H1 (cell line): ENCODE measurements at regions not wholly inside any gene's neighbourhood (a gene's known extent, or its start where the extent isn't known, plus 50 kb on each side); places are given as distances from the start of the nearest gene placed in this dataset.

ENCODE experiments used
- CTCF ChIA-PET: fragments of 300-600 bp; sonication (Branson Sonifier 250); formaldehyde crosslinking; loops from one replicate; lab custom pipeline; 2021; ENCODE audit not compliant: partially characterized antibody; lab: Charles Lee
- POLR2A ChIA-PET: fragments of 300-600 bp; sonication (Branson Sonifier 250); formaldehyde crosslinking; loops from one replicate; lab custom pipeline; 2021; ENCODE audit warnings: inconsistent platforms; ENCODE audit not compliant: partially characterized antibody; lab: Charles Lee
- DNase-seq, 2 experiments: peaks; one replicate each; pipeline versions ENCODE4 v3.0.0 to v3.0.0-alpha.2; 2010 to 2022; ENCODE audit warnings: low spot score in 2 of 2, low read depth in 1 of 2, mixed read lengths in 1 of 2
- FAIRE-seq: peaks from 2 replicates; lab custom pipeline; 2011; peaks lifted over from hg19 to GRCh38; lab: Jason Lieb, UNC
- H2AFZ ChIP-seq: 2 replicates; pipeline ENCODE4 v1.8.1; 2012; ENCODE audit warnings: low read length, inconsistent platforms
- H2AK5ac ChIP-seq: 2 replicates; pipeline ENCODE4 v1.6.1; 2013; ENCODE audit warnings: low read depth, low read length
- H2BK120ac ChIP-seq: replicated peaks from 2 replicates; pipeline ENCODE3; 2013; ENCODE audit warnings: low read depth, low read length, inconsistent platforms
- H2BK12ac ChIP-seq: 2 replicates; pipeline ENCODE4 v1.6.1; 2013; ENCODE audit warnings: low read depth, low read length
- H2BK15ac ChIP-seq: 2 replicates; pipeline ENCODE4 v1.6.1; 2013; ENCODE audit warnings: low read length
- H2BK20ac ChIP-seq: 2 replicates; pipeline ENCODE4 v1.6.1; 2013; ENCODE audit warnings: low read length
- H2BK5ac ChIP-seq: 2 replicates; pipeline ENCODE4 v1.6.1; 2013; ENCODE audit warnings: low read depth, low read length
- H3K14ac ChIP-seq: 2 replicates; pipeline ENCODE4 v1.6.1; 2013; ENCODE audit warnings: inconsistent platforms; ENCODE audit not compliant: insufficient read length
- H3K18ac ChIP-seq: 2 replicates; pipeline ENCODE4 v1.6.1; 2013; ENCODE audit warnings: low read length; ENCODE audit errors: extremely low read depth
- H3K23ac ChIP-seq: 2 replicates; pipeline ENCODE4 v1.6.1; 2013; ENCODE audit warnings: inconsistent platforms; ENCODE audit not compliant: insufficient read length
- H3K23me2 ChIP-seq: 2 replicates; pipeline ENCODE4 v1.6.1; 2013; ENCODE audit warnings: low read depth, low read length
- H3K27ac ChIP-seq: 2 replicates; pipeline ENCODE4 v1.6.1; 2011; ENCODE audit warnings: low read depth, low read length, inconsistent platforms
- H3K27me3 ChIP-seq, 4 experiments: replicated peaks in 1 of 4; 1 replicate in 1 of 4; 2 replicates in 3 of 4; pipeline versions ENCODE4 v1.6.1 to v1.8.1; 2011 to 2013; ENCODE audit warnings: low read length in 3 of 4, mild to moderate bottlenecking in 3 of 4, inconsistent platforms in 2 of 4, mixed read lengths in 2 of 4, moderate library complexity in 1 of 4; ENCODE audit not compliant: control insufficient read depth in 3 of 4, insufficient read depth in 3 of 4; ENCODE audit errors: extremely low read depth in 1 of 4
- H3K36me3 ChIP-seq, 4 experiments: 2 replicates each; pipeline versions ENCODE4 v1.6.1 to v1.8.1; 2011 to 2013; ENCODE audit warnings: mild to moderate bottlenecking in 4 of 4, low read length in 3 of 4, moderate library complexity in 2 of 4, control low read depth in 1 of 4, inconsistent platforms in 1 of 4; ENCODE audit not compliant: insufficient read depth in 4 of 4, control insufficient read depth in 2 of 4
- H3K4ac ChIP-seq: replicated peaks from 2 replicates; pipeline ENCODE3; 2013; ENCODE audit warnings: low read length, low read depth, mixed read lengths, inconsistent platforms; ENCODE audit not compliant: insufficient read length
- H3K4me1 ChIP-seq, 4 experiments: replicated peaks in 1 of 4; 1 replicate in 1 of 4; 2 replicates in 3 of 4; pipeline versions ENCODE4 v1.6.1 to v1.8.1; 2011 to 2013; ENCODE audit warnings: low read length in 3 of 4, inconsistent platforms in 2 of 4, mixed read lengths in 1 of 4; ENCODE audit not compliant: insufficient read depth in 4 of 4, control insufficient read depth in 3 of 4
- H3K4me2 ChIP-seq, 2 experiments: 2 replicates each; pipeline versions ENCODE4 v1.6.1 to v1.8.1; 2011 to 2013; ENCODE audit warnings: low read depth in 2 of 2, low read length in 2 of 2, control low read depth in 1 of 2, inconsistent platforms in 1 of 2, mild to moderate bottlenecking in 1 of 2; ENCODE audit not compliant: insufficient read depth in 1 of 2
- H3K4me3 ChIP-seq, 4 experiments: fragments of 200-600, 300-600 bp in 1 of 4; sonication (generic), shearing (Covaris generic), sonication (Bioruptor Twin) in 1 of 4; 2 replicates each; pipeline versions ENCODE4 v1.5.1 to v1.8.1; 2011 to 2016; ENCODE audit warnings: low read length in 4 of 4, low read depth in 3 of 4, control low read depth in 2 of 4, inconsistent platforms in 2 of 4, mild to moderate bottlenecking in 2 of 4, mixed read lengths in 1 of 4, moderate library complexity in 1 of 4; ENCODE audit not compliant: insufficient read depth in 2 of 4; ENCODE audit errors: extremely low read depth in 1 of 4
- H3K56ac ChIP-seq: replicated peaks from 2 replicates; pipeline ENCODE3; 2013; ENCODE audit warnings: low read depth, mild to moderate bottlenecking, mixed read lengths, low read length, inconsistent platforms; ENCODE audit not compliant: insufficient read length
- H3K79me1 ChIP-seq: 2 replicates; pipeline ENCODE4 v1.6.1; 2013; ENCODE audit warnings: low read depth, low read length, control low read depth
- H3K79me2 ChIP-seq, 2 experiments: 2 replicates each; pipeline versions ENCODE4 v1.6.1 to v1.8.1; 2012 to 2013; ENCODE audit warnings: low read length in 2 of 2, mild to moderate bottlenecking in 2 of 2, inconsistent platforms in 1 of 2; ENCODE audit not compliant: insufficient read depth in 2 of 2, control insufficient read depth in 1 of 2
- H3K9ac ChIP-seq, 4 experiments: replicated peaks in 1 of 4; 1 replicate in 1 of 4; 2 replicates in 3 of 4; pipeline versions ENCODE4 v1.6.1 to v1.8.1; 2011 to 2013; ENCODE audit warnings: low read depth in 3 of 4, low read length in 3 of 4, control low read depth in 2 of 4, mild to moderate bottlenecking in 2 of 4, moderate library complexity in 2 of 4, inconsistent platforms in 1 of 4; ENCODE audit errors: extremely low read depth in 1 of 4
- H3K9me3 ChIP-seq, 2 experiments: 2 replicates each; pipeline versions ENCODE4 v1.6.1 to v1.8.1; 2012 to 2013; ENCODE audit warnings: mild to moderate bottlenecking in 2 of 2, moderate library complexity in 2 of 2, control low read depth in 1 of 2, inconsistent platforms in 1 of 2, low read depth in 1 of 2, low read length in 1 of 2, mixed read lengths in 1 of 2; ENCODE audit not compliant: insufficient read depth in 2 of 2
- H4K20me1 ChIP-seq, 2 experiments: replicated peaks in 1 of 2; 2 replicates each; pipeline versions ENCODE3 to v1.8.1; 2011 to 2013; ENCODE audit warnings: inconsistent platforms in 2 of 2, low read length in 2 of 2, mild to moderate bottlenecking in 1 of 2; ENCODE audit not compliant: insufficient read depth in 2 of 2, control insufficient read depth in 1 of 2
- H4K5ac ChIP-seq: 2 replicates; pipeline ENCODE4 v1.6.1; 2013; ENCODE audit warnings: low read length, low read depth, mixed read lengths, inconsistent platforms; ENCODE audit not compliant: insufficient read length
- H4K8ac ChIP-seq: 2 replicates; pipeline ENCODE4 v1.8.0; 2013; ENCODE audit warnings: mild to moderate bottlenecking, moderate library complexity, low read length, inconsistent platforms; ENCODE audit not compliant: insufficient read depth; ENCODE audit errors: extremely low read depth
- H4K91ac ChIP-seq: replicated peaks from 2 replicates; pipeline ENCODE3; 2013; ENCODE audit warnings: low read length, mixed read lengths, inconsistent platforms; ENCODE audit not compliant: insufficient read length
- ASH2L ChIP-seq: fragments of 200-600, 300-600 bp; sonication (generic); IDR thresholded peaks from one replicate; pipeline ENCODE4 v1.7.1; 2017; ENCODE audit warnings: low read length
- JUND ChIP-seq: IDR thresholded peaks from 2 replicates; pipeline ENCODE4 v1.6.1; 2011; ENCODE audit warnings: mild to moderate bottlenecking, improper control_type of control experiment, low read length
- NRF1 ChIP-seq: IDR thresholded peaks from 2 replicates; pipeline ENCODE4 v1.6.1; 2011; ENCODE audit warnings: mild to moderate bottlenecking, low read depth, low read length, improper control_type of control experiment
- PHF8 ChIP-seq: fragments of 200-600 bp; sonication (generic); conservative IDR thresholded peaks from 2 replicates; pipeline ENCODE4 v1.7.1; 2012; ENCODE audit warnings: low read depth, mild to moderate bottlenecking, inconsistent platforms, low read length, moderate library complexity
- TAF7 ChIP-seq: optimal IDR thresholded peaks from 2 replicates; pipeline ENCODE3; 2011; ENCODE audit warnings: low read depth, mild to moderate bottlenecking, inconsistent platforms, low read length, moderate library complexity, borderline replicate concordance
- WGBS, 2 experiments: shearing (Covaris generic) in 1 of 2; methylation state at CpG; one replicate each; pipeline versions ENCODE4 v1.1.6 to v1.1.7; 2013 to 2015; ENCODE audit warnings: low lambda C conversion rate in 2 of 2, mixed read lengths in 2 of 2, inconsistent platforms in 1 of 2, low coverage in 1 of 2, missing lambda C conversion rate in 1 of 2; ENCODE audit not compliant: insufficient replicate concordance in 2 of 2, insufficient coverage in 1 of 2, insufficient read length in 1 of 2; ENCODE audit errors: extremely low coverage in 1 of 2, missing lambda C conversion rate in 1 of 2; 5-methylcytosine and 5-hydroxymethylcytosine counted together
- TF ChIP-seq, protein P1 (sequence below): IDR thresholded peaks from 2 replicates; pipeline ENCODE4 v1.6.1; 2012; ENCODE audit warnings: low read length, inconsistent platforms
- TF ChIP-seq, protein P2 (sequence below), 3 experiments: IDR thresholded peaks; 1 replicate in 2 of 3; 2 replicates in 1 of 3; pipeline versions ENCODE4 v1.5.1 to v1.6.1; 2011; ENCODE audit warnings: low read length in 3 of 3, mild to moderate bottlenecking in 3 of 3, inconsistent platforms in 2 of 3, low read depth in 1 of 3, moderate library complexity in 1 of 3; ENCODE audit not compliant: insufficient read depth in 1 of 3; ENCODE audit errors: control extremely low read depth in 1 of 3

DNA sequence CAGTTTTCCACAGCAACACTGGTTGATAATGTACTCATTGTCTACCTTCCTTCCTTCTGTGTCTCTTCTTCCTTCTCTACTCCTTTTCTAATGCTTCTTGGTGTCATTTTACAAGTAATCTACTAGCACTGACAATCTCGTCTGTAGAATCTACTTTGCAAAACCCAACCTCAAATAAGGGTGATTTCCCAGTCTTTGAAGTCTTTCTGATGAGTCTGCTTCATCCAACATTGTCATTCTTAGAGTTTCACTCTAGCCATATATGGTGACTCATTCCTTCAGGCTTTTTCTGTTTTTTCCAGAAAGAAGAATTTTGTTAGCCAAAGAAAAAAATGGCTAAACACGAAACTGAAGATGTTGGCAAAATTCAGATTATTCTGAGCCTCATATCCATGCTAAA lies 288.7 kb downstream of the MBD2 start:
- DNase-seq: no peak
- WGBS, 2 experiments: 83% methylated on average over 2 of the region's 2 CpGs; no CpG with 5 or more reads in 1 of the 2 experiments
- Histone ChIP-seq H2BK20ac (no peak overlapping the region), H2AK5ac (no peak overlapping the region), H2AFZ (no peak overlapping the region), H2BK120ac (no peak overlapping the region), H3K18ac (no peak overlapping the region), H3K23me2 (no peaks in the 10 kb centered on the region), H3K9me3 (no peaks in the 10 kb centered on the region; a peak in 1 of 4 replicates), H3K4me1 (peaks cover 0 to 2% (median 0%) of the 10 kb centered on the region in 4 experiments; a peak in 1 of 7 replicates), H3K79me2 (no peaks in the 10 kb centered on the region), H3K4me3 (no peak overlapping the region), H4K20me1 (no peaks in the 10 kb centered on the region), H3K4ac (peak overlapping the region; percentile 38), H4K8ac (no peak overlapping the region), H2BK15ac (no peak overlapping the region), H3K79me1 (no peaks in the 10 kb centered on the region), H3K56ac (no peak overlapping the region), H4K91ac (no peak overlapping the region), H3K23ac (no peak overlapping the region), H3K14ac (no peak overlapping the region), H3K27ac (no peak overlapping the region), H3K36me3 (no peaks in the 10 kb centered on the region), H3K4me2 (no peak overlapping the region), H4K5ac (no peak overlapping the region), H2BK12ac (no peak overlapping the region), H3K27me3 (no peaks in the 10 kb centered on the region), H3K9ac (no peak overlapping the region), H2BK5ac (no peak overlapping the region)
- POLR2A ChIA-PET: no interaction called here
- CTCF ChIA-PET: interaction anchor here (0.9 kb wide), 1 partner anchor 160 kb away, joined by 3 read pairs; no protein-coding TSS in a partner anchor
- FAIRE-seq: no peak
- TF ChIP-seq JUND (no peak), ASH2L (no peak), TAF7 (no peak), NRF1 (no peak), PHF8 (no peak)
- TF ChIP-seq, protein P1, sequence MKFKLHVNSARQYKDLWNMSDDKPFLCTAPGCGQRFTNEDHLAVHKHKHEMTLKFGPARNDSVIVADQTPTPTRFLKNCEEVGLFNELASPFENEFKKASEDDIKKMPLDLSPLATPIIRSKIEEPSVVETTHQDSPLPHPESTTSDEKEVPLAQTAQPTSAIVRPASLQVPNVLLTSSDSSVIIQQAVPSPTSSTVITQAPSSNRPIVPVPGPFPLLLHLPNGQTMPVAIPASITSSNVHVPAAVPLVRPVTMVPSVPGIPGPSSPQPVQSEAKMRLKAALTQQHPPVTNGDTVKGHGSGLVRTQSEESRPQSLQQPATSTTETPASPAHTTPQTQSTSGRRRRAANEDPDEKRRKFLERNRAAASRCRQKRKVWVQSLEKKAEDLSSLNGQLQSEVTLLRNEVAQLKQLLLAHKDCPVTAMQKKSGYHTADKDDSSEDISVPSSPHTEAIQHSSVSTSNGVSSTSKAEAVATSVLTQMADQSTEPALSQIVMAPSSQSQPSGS: no peak
- TF ChIP-seq, protein P2, sequence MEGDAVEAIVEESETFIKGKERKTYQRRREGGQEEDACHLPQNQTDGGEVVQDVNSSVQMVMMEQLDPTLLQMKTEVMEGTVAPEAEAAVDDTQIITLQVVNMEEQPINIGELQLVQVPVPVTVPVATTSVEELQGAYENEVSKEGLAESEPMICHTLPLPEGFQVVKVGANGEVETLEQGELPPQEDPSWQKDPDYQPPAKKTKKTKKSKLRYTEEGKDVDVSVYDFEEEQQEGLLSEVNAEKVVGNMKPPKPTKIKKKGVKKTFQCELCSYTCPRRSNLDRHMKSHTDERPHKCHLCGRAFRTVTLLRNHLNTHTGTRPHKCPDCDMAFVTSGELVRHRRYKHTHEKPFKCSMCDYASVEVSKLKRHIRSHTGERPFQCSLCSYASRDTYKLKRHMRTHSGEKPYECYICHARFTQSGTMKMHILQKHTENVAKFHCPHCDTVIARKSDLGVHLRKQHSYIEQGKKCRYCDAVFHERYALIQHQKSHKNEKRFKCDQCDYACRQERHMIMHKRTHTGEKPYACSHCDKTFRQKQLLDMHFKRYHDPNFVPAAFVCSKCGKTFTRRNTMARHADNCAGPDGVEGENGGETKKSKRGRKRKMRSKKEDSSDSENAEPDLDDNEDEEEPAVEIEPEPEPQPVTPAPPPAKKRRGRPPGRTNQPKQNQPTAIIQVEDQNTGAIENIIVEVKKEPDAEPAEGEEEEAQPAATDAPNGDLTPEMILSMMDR (IDR thresholded peaks at IDR 0.05; ENCODE audit: control extremely low read depth in 1 of 3, insufficient read depth in 1 of 3, low read depth in 1 of 3, low read length in 3 of 3): no peak
